Effector CD4-positive, alpha-beta T cell (primary cell): ENCODE measurements at regions not wholly inside any gene's neighbourhood (a gene's known extent, or its start where the extent isn't known, plus 50 kb on each side); places are given as distances from the start of the nearest gene placed in this dataset.
"Not testable (repeated sequence)": the region's sequence is repeated elsewhere in the genome, so short reads cannot be mapped to it uniquely, and the experiment has no call there.

Experiments
- DNase-seq: peaks from one replicate; pipeline ENCODE4 v3.0.0-alpha.2; 2020

GRCh38 chr12:90828621-90829020, 126.4 kb downstream of the CCER1 start:
- no peak for DNase-seq

- DNase-seq, result no peak
Observed at GRCh38 chr12:90827567-90827966, 127.4 kb downstream of the CCER1 start.

GRCh38 chr12:90826036-90826435, 128.9 kb downstream of the CCER1 start:
- DNase-seq, result no peak

- no peak for DNase-seq
Observed at GRCh38 chr12:90823859-90824258, 131.1 kb downstream of the CCER1 start.

DNA sequence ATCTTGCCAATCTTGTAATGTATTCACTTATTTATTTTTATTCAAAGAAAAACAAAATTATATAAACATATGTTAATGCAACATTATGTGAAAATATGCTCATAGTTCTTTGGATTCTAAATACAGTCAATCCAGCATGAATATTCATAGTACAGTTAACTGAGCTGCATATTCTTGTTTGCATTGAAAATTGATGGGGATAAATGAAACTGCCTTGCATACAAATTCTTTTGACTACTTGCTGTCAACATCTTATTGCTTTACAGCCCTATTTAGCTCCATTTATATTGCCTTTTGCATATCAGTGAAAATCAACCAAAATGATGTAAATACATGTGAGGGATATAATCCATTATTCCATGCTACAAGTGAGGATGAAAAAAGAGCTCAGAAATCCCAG, 135.3 kb downstream of the CCER1 start:
- no peak for DNase-seq

- DNase-seq, result no peak
Observed at GRCh38 chr12:90816353-90817089, 138.5 kb downstream of the CCER1 start.

DNA sequence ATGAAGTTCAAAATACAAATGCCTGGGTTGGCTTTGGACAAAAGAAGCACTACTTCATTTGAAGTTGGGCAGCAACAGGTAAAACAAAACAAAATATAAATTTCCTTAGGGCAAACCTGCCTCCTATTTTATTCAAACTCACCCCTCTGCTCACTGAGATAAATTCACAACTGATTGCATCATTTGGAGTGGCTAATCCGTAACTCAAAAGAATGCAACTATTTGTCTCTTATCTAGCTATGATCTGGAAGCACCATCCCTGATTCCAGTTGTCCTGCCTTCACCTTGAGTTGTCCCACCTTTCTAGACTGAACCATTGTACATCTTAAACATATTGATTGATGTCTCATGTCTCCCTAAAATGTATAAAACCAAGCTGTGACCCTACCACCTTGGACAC, 145.0 kb downstream of the CCER1 start:
- DNase-seq, result no peak

GRCh38 chr12:90808568-90808967, 146.4 kb downstream of the CCER1 start:
- DNase-seq, result no peak

GRCh38 chr12:90802727-90803126, 152.2 kb downstream of the CCER1 start:
- no peak for DNase-seq

DNA sequence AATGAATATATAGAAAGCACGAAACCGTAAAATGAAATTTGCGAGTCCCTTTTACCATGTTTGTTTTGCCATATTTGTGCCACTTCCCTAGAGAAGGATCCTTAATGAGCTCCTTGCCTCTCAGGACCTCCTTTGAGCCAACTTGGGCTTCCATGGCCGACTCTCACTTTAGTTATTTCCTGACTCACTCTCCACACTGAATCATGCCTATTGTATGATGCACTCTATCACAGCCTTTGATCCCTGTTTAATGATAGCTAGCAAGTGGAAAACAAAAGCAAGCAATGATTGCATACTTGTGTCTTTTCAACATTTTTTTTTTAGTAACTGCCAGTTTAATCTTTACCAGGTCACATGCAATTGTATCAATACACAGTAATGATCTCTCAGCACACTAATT, 153.2 kb downstream of the CCER1 start:
- DNase-seq, result no peak

DNA sequence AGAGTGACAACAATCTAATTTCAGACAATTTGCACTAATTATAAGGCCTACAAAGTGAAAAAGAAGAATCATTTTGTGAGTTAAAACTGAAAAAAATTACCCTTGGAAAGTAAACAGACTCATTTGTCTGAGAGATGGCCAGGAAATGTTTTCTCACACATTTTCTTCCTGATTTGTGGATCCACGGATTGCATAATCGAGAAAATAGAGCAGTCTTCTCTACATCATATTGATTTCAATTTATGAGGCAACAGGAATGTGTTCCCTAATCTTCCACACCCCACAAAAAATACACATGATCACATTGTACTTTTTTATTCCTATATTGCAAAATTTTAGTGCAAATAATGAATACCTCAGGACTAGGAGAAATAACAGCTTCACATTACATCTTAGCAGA, 160.8 kb downstream of the CCER1 start:
- no peak for DNase-seq

DNA sequence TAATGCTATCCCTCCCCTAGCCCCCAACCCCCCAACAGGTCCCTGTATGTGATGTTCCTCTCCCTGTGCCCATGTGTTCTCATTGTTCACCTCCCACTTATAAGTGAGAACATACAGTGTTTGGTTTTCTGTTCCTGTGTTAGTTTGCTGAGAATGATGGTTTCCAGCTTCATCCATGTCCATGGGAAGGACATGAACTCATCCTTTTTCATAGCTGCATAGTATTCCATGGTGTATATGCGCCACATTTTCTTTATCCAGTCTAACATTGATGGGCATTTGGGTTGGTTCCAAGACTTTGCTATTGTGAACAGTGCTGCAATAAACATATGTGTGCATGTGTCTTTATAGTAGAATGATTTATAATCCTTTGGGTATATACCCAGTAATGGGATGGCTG, 162.3 kb downstream of the CCER1 start:
- not testable (repeated sequence) for DNase-seq

DNA sequence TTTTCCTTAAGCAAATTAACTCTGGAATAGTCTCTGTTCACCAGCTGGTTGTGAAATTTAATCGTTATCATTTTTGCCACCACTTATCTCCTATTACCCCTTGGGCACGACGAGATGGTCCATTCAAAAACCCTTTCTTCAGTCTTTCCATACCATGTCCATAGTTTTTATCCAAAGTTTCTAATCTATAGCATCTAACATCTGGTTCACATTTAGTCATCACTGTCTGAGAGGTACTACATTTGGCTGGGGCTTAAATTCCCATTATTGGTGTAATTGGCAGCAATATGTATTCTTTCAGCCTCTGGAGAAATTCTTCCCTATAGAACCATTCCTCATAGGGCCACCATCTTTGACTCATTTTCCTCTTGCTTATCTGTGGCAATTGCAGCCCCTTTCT, 163.5 kb downstream of the CCER1 start:
- no peak for DNase-seq

- DNase-seq, result no peak
Observed at GRCh38 chr12:90790747-90791146, 164.2 kb downstream of the CCER1 start.

DNA sequence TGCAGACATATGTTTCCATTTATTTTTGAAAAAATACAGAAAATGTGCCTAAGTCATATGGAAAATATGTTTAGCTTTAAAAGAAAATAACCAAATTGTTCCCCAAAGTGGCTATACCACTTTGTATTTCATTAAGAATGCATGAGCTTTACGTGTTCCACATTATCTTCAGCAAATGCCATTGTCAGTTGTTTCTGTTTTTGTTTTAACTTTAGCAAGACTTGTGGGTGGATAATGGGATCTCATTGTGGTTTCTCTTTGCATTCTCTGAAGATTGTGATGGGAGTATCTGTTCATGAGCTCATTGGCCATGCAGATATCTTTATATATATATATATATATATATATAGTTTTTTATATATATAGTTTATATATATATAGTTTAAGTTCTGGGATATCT, 181.5 kb downstream of the CCER1 start:
- no peak for DNase-seq

- no peak for DNase-seq
Observed at GRCh38 chr12:90770861-90771260, 184.1 kb downstream of the CCER1 start.

DNA sequence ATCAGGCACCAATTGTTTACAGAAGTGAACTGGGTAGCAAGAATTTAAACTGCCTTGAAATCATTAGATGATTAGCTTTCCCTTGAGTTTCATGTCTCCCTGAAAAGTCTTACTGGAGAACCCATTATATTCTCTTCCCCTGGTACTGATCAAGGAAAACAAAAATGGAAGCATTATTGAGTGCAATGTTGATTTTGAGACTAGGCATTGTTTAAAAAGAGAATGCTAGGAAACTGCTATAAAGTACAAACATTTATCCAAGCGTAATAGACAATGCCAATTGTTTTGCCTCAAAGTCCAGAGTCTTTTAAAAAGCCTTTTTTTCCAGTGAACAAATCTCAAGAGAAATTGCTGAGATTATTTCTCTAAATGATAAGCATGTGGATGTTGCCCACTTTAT, 197.0 kb downstream of the CCER1 start:
- no peak for DNase-seq

GRCh38 chr12:90745211-90745610, 209.8 kb downstream of the CCER1 start:
- DNase-seq, result no peak

GRCh38 chr12:90741611-90742010, 213.4 kb downstream of the CCER1 start:
- DNase-seq, result no peak

GRCh38 chr12:90729736-90730135, 225.2 kb downstream of the CCER1 start:
- DNase-seq, result no peak

- no peak for DNase-seq
Observed at GRCh38 chr12:90712671-90713070, 242.3 kb downstream of the CCER1 start.

- no peak for DNase-seq
Observed at GRCh38 chr12:90710711-90711110, 244.3 kb downstream of the CCER1 start.

DNA sequence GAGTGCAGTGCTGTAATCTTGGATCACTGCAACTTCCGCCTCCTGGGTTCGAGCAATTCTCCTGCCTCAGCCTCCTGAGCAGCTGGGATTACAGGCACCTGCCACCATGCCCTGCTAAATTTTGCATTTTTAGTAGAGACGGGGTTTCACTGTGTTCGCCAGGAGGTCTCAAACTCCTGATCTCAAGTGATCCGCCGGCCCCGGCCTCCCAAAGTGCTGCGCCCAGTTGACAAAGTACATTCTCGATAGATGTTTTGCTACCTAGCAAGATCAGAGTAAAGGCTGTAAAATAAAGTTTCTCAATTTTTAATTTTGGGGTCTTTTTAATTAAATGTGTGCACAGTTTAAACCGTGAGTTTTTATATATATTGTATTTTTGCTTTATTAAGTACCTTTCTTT, 248.9 kb downstream of the CCER1 start:
- no peak for DNase-seq

GRCh38 chr12:90695415-90695814, 259.6 kb downstream of the CCER1 start:
- no peak for DNase-seq

DNA sequence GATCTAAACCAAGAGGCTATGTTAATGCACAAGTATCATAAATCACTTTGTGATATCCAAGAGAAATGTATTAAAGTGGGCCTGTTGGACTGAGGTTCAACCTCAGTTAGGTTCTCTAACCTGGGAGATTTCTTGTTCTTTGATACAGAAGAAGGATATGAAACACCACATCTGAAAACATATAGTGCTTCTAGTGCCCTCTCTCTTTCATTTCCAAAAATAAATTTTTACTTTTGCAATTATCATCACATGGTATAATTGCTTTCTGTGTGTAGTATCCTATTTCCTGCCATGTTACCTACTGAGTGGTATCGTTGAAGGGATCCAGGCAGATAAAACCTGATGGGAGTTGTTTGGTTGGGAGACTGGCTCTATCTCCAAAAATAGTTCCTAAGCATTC, 264.9 kb downstream of the CCER1 start:
- DNase-seq, result no peak
